HCT116 (cell line): ENCODE measurements at regions not wholly inside any gene's neighbourhood (a gene's known extent, or its start where the extent isn't known, plus 50 kb on each side); places are given as distances from the start of the nearest gene placed in this dataset.

ENCODE experiments used
- ATAC-seq: fragments of 200-7000 bp; cut with Tn5 transposase; 2 replicates; pipeline ENCODE4 v1.9.1; 2020; ENCODE audit warnings: mild to moderate bottlenecking, moderate library complexity
- BruUV-seq: library from RNA; stranded (reverse); fragments of 400-500 nt; replicated peaks from 2 replicates; lab custom pipeline; 2021; lab: Mats Ljungman, UMichigan
- CTCF ChIA-PET: fragments of 300-600 bp; sonication (Branson Sonifier 250); formaldehyde crosslinking; loops from one replicate; lab custom pipeline; 2021; ENCODE audit warnings: antibody characterized with exemption; lab: Charles Lee
- POLR2A ChIA-PET: fragments of 300-600, 350-600 bp; sonication (Branson Sonifier 250); formaldehyde crosslinking; loops from one replicate; lab custom pipeline; 2021; ENCODE audit warnings: antibody characterized with exemption; lab: Charles Lee
- RAD21 ChIA-PET, 2 experiments: fragments of 300-600 bp; sonication (Branson Sonifier 250); formaldehyde crosslinking; loops; one replicate each; lab custom pipeline; 2023; ENCODE audit warnings: low total read pairs in 2 of 2; ENCODE audit not compliant: uncharacterized antibody in 2 of 2, unreplicated experiment in 2 of 2, low non-redundant PET in 1 of 2; lab: Charles Lee
- DNase-seq: peaks from one replicate; pipeline ENCODE4 v3.0.0-alpha.2; 2010; ENCODE audit warnings: low read depth, low spot score
- H2AFZ ChIP-seq: fragments of 200-600 bp; shearing (Covaris generic), sonication (generic); 2 replicates; pipeline ENCODE4 v1.6.1; 2017; ENCODE audit warnings: low read depth, mixed run types, mixed read lengths, antibody characterized with exemption, low read length; ENCODE audit not compliant: poor library complexity, severe bottlenecking
- H3K27ac ChIP-seq: 2 replicates; pipeline ENCODE4 v1.5.1; 2012; ENCODE audit warnings: low read depth, low read length
- H3K27me3 ChIP-seq: fragments of 200-600 bp; sonication (generic); 2 replicates; pipeline ENCODE4 v1.6.1; 2016; ENCODE audit warnings: mixed run types, low read length, mixed read lengths; ENCODE audit not compliant: insufficient read depth
- H3K36me3 ChIP-seq, 2 experiments: fragments of 200-500 bp in 1 of 2; fragments of 200-600 bp in 1 of 2; sonication (Bioruptor generic) in 1 of 2; sonication (generic) in 1 of 2; 2 replicates each; pipeline versions ENCODE4 v1.5.1 to v1.6.1; 2014 to 2016; ENCODE audit warnings: low read length in 2 of 2, inconsistent platforms in 1 of 2, mixed read lengths in 1 of 2, mixed run types in 1 of 2; ENCODE audit not compliant: insufficient read depth in 2 of 2, control insufficient read depth in 1 of 2
- H3K4me1 ChIP-seq, 2 experiments: fragments of 200-600 bp in 1 of 2; sonication (generic) in 1 of 2; 2 replicates each; pipeline versions ENCODE4 v1.5.1 to v1.6.1; 2012 to 2017; ENCODE audit warnings: low read length in 2 of 2, inconsistent platforms in 1 of 2, mild to moderate bottlenecking in 1 of 2, mixed read lengths in 1 of 2, mixed run types in 1 of 2, moderate library complexity in 1 of 2; ENCODE audit not compliant: insufficient read depth in 2 of 2, control insufficient read depth in 1 of 2
- H3K4me2 ChIP-seq: fragments of 200-600 bp; sonication (generic); 2 replicates; pipeline ENCODE4 v1.6.1; 2017; ENCODE audit warnings: mixed run types, low read length, mixed read lengths
- H3K4me3 ChIP-seq, 2 experiments: fragments of 200-600 bp in 1 of 2; sonication (generic) in 1 of 2; replicated peaks in 1 of 2; 2 replicates each; pipeline ENCODE4 v1.5.1; 2011 to 2016; ENCODE audit warnings: low read length in 2 of 2, control low read depth in 1 of 2, low read depth in 1 of 2, mild to moderate bottlenecking in 1 of 2, mixed read lengths in 1 of 2, mixed run types in 1 of 2
- H3K79me2 ChIP-seq: fragments of 200-600 bp; sonication (generic); 2 replicates; pipeline ENCODE4 v1.6.1; 2017; ENCODE audit warnings: mild to moderate bottlenecking, mixed run types, low read length, moderate library complexity, mixed read lengths; ENCODE audit not compliant: insufficient read depth
- H3K9ac ChIP-seq: fragments of 200-600 bp; sonication (generic); 2 replicates; pipeline ENCODE4 v1.6.1; 2016; ENCODE audit warnings: low read length, mixed read lengths
- H3K9me2 ChIP-seq: fragments of 200-600 bp; sonication (generic), shearing (Covaris generic); 2 replicates; pipeline ENCODE4 v1.6.1; 2017; ENCODE audit warnings: mixed run types, mild to moderate bottlenecking, moderate library complexity; ENCODE audit not compliant: insufficient read depth
- H3K9me3 ChIP-seq, 2 experiments: fragments of 200-500 bp in 1 of 2; fragments of 200-600 bp in 1 of 2; sonication (Bioruptor generic) in 1 of 2; sonication (generic) in 1 of 2; 2 replicates each; pipeline ENCODE4 v1.6.1; 2014 to 2017; ENCODE audit warnings: low read length in 2 of 2, mixed read lengths in 2 of 2, inconsistent platforms in 1 of 2, low read depth in 1 of 2, mild to moderate bottlenecking in 1 of 2, mixed run types in 1 of 2, moderate library complexity in 1 of 2; ENCODE audit not compliant: control insufficient read depth in 1 of 2, insufficient read depth in 1 of 2
- H4K20me1 ChIP-seq: fragments of 200-600 bp; sonication (generic), shearing (Covaris generic); 2 replicates; pipeline ENCODE4 v1.6.1; 2017; ENCODE audit warnings: mixed run types, mild to moderate bottlenecking, moderate library complexity; ENCODE audit not compliant: insufficient read depth
- ATF3 ChIP-seq: IDR thresholded peaks from 2 replicates; pipeline ENCODE4 v1.6.1; 2012
- CBX3 ChIP-seq: IDR thresholded peaks from 2 replicates; pipeline ENCODE4 v1.6.1; 2012; ENCODE audit warnings: low read depth
- ELF1 ChIP-seq: IDR thresholded peaks from 2 replicates; pipeline ENCODE4 v1.6.1; 2012; ENCODE audit warnings: low read depth, borderline replicate concordance
- FOSL1 ChIP-seq: IDR thresholded peaks from 2 replicates; pipeline ENCODE4 v1.6.1; 2012; ENCODE audit warnings: low read depth
- RAD21 ChIP-seq: IDR thresholded peaks from 2 replicates; pipeline ENCODE4 v1.6.1; 2012; ENCODE audit warnings: low read depth, mild to moderate bottlenecking
- REST ChIP-seq: IDR thresholded peaks from 2 replicates; pipeline ENCODE4 v1.6.1; 2012; ENCODE audit warnings: low read depth
- SIN3A ChIP-seq: IDR thresholded peaks from 2 replicates; pipeline ENCODE4 v1.6.1; 2012; ENCODE audit warnings: low read depth
- YY1 ChIP-seq: IDR thresholded peaks from 2 replicates; pipeline ENCODE4 v1.6.1; 2011; ENCODE audit warnings: low read length, low read depth, moderate library complexity, mild to moderate bottlenecking; ENCODE audit not compliant: insufficient replicate concordance; ENCODE audit errors: extremely low read depth
- ZFX ChIP-seq: fragments of 450-650 bp; IDR thresholded peaks from 2 replicates; pipeline ENCODE4 v1.6.1; 2017
- intact Hi-C: fragments of 100-400 bp; cut with micrococcal nuclease; formaldehyde crosslinking; loops from 2 replicates; pipeline ENCODE4 v1.10.0; 2022
- TF ChIP-seq, protein P1 (sequence below), 3 experiments: fragments of 200-600 bp in 1 of 3; sonication (generic) in 1 of 3; IDR thresholded peaks in 2 of 3; conservative IDR thresholded peaks in 1 of 3; 2 replicates each; pipeline ENCODE4 v1.5.1; 2012 to 2017; ENCODE audit warnings: low read depth in 2 of 3, low read length in 2 of 3, antibody characterized with exemption in 1 of 3, borderline replicate concordance in 1 of 3, control low read depth in 1 of 3, mild to moderate bottlenecking in 1 of 3, mixed read lengths in 1 of 3, mixed run types in 1 of 3, moderate library complexity in 1 of 3; ENCODE audit not compliant: insufficient read depth in 1 of 3

DNA sequence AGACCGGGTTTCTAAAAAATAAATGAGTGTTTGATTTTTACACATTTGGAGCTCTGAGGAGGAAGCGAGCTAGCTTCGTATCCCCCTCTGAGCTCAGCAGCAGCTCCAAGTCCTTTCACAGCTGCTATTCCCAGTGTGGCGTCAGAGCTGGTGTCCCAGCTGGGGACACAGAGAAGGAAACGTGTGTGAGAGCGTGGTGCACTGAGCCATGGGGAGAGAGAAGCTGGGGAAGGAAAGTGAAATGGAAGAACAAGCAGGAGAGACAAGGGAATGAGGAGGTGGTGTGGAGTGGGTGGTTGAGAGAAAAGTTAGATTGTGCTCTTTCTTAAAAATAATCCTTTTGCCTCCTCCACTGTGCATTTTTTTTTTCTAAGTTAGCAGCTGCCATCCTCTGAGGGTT is 79.5 kb upstream of the SLC4A4 start:
- H4K20me1 ChIP-seq: no peaks in the 10 kb centered on the region
- DNase-seq: no peak
- TF ChIP-seq REST: no peak
- no peak for TF ChIP-seq ATF3
- no peak for TF ChIP-seq CBX3
- TF ChIP-seq, all 23 proteins: peak for 0
- H3K4me1 ChIP-seq: no peaks in the 10 kb centered on the region
- no peak overlapping the region for H2AFZ ChIP-seq
- ChIA-PET CTCF (no interaction called here), POLR2A (no interaction called here), RAD21 (no interaction called here)
- intact Hi-C loops: no loop called here
- H3K4me2 ChIP-seq: no peak overlapping the region
- H3K27me3 ChIP-seq: 0 out of 2 replicates have a peak, but pooled peaks cover 9% of the 10 kb centered on the region
- H3K4me3 ChIP-seq: no peak overlapping the region
- H3K36me3 ChIP-seq: no peaks in the 10 kb centered on the region
- no peak overlapping the region for H3K27ac ChIP-seq
- H3K79me2 ChIP-seq: no peaks in the 10 kb centered on the region
- H3K9me2 ChIP-seq: no peaks in the 10 kb centered on the region
- ATAC-seq: no peak
- H3K9ac ChIP-seq: no peak overlapping the region
- no peaks in the 10 kb centered on the region for H3K9me3 ChIP-seq
- BruUV-seq: no TSS peak

GRCh38 chr4:71259911-71260331 is 78.9 kb upstream of the SLC4A4 start:
- no peaks in the 10 kb centered on the region for H3K36me3 ChIP-seq
- no TSS peak for BruUV-seq
- RAD21 ChIA-PET: no interaction called here
- no peak overlapping the region for H3K27ac ChIP-seq
- H3K9me2 ChIP-seq: no peaks in the 10 kb centered on the region
- no peaks in the 10 kb centered on the region for H3K4me1 ChIP-seq
- no peak overlapping the region for H3K9ac ChIP-seq
- no peak overlapping the region for H3K4me3 ChIP-seq
- H3K79me2 ChIP-seq: no peaks in the 10 kb centered on the region
- 0 out of 2 replicates have a peak, but pooled peaks cover 9% of the 10 kb centered on the region for H3K27me3 ChIP-seq
- no peak for DNase-seq
- CTCF ChIA-PET: no interaction called here
- H3K4me2 ChIP-seq: no peak overlapping the region
- ATAC-seq: no peak
- POLR2A ChIA-PET: no interaction called here
- TF ChIP-seq CBX3 (no peak), YY1 (no peak), ELF1 (no peak), ZFX (no peak), SIN3A (no peak), FOSL1 (no peak), RAD21 (no peak)
- TF ChIP-seq, protein P1, sequence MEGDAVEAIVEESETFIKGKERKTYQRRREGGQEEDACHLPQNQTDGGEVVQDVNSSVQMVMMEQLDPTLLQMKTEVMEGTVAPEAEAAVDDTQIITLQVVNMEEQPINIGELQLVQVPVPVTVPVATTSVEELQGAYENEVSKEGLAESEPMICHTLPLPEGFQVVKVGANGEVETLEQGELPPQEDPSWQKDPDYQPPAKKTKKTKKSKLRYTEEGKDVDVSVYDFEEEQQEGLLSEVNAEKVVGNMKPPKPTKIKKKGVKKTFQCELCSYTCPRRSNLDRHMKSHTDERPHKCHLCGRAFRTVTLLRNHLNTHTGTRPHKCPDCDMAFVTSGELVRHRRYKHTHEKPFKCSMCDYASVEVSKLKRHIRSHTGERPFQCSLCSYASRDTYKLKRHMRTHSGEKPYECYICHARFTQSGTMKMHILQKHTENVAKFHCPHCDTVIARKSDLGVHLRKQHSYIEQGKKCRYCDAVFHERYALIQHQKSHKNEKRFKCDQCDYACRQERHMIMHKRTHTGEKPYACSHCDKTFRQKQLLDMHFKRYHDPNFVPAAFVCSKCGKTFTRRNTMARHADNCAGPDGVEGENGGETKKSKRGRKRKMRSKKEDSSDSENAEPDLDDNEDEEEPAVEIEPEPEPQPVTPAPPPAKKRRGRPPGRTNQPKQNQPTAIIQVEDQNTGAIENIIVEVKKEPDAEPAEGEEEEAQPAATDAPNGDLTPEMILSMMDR (IDR thresholded peaks at IDR 0.05 in 2 of 3, conservative IDR thresholded peaks at IDR 0.05 in 1 of 3; ENCODE audit: borderline replicate concordance in 1 of 3, insufficient read depth in 1 of 3, low read depth in 2 of 3, low read length in 2 of 3): no peak
- TF ChIP-seq, all 23 proteins: peak for 0
- intact Hi-C loops: no loop called here
- no peak overlapping the region for H2AFZ ChIP-seq
- H4K20me1 ChIP-seq: no peaks in the 10 kb centered on the region
- no peaks in the 10 kb centered on the region for H3K9me3 ChIP-seq
